ENCODE measurements at regions not wholly inside any gene's neighbourhood (a gene's known extent, or its start where the extent isn't known, plus 50 kb on each side); places are given as distances from the start of the nearest gene placed in this dataset.

DNA sequence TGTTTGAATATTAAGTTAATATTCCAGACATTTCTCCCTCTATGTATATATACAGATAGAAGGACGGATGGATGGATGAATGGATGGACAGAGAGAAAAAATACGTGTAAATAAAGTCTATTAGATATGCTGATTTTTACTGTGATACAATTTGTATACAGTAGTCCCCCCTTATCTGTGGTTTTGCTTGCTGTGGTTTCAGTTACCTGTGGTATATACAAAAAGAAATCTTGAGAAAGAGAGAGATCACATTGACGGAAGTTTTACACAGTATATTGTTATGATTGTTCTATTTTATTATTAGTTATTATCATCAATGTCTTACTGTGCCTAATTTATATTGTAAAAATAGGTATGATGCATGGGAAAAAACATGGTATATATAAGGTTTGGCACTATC lies 290.2 kb downstream of the UTRN start:
- no peak for DNase-seq (ENCODE audit: insufficient read length, low spot score, missing footprints)
- Histone ChIP-seq H2AFZ (ENCODE audit: low read length) (no peak overlapping the region), H3K4me1 (ENCODE audit: insufficient read depth, low read length) (peaks cover 3% of the 10 kb centered on the region), H3K79me2 (ENCODE audit: insufficient read depth, low read length) (no peaks in the 10 kb centered on the region), H3K4me3 (ENCODE audit: insufficient read depth, low read length) (no peak overlapping the region), H3K27me3 (ENCODE audit: insufficient read depth, low read length) (no peaks in the 10 kb centered on the region), H3K27ac (ENCODE audit: low read depth, low read length) (no peak overlapping the region), H3K9me3 (ENCODE audit: low read depth, low read length) (no peaks in the 10 kb centered on the region), H3K4me2 (ENCODE audit: insufficient read depth, low read length) (no peak overlapping the region), H4K20me1 (ENCODE audit: insufficient read depth, low read length) (no peaks in the 10 kb centered on the region), H3K36me3 (ENCODE audit: insufficient read depth, low read length) (peaks cover 11% of the 10 kb centered on the region)
- TF ChIP-seq, protein P1, sequence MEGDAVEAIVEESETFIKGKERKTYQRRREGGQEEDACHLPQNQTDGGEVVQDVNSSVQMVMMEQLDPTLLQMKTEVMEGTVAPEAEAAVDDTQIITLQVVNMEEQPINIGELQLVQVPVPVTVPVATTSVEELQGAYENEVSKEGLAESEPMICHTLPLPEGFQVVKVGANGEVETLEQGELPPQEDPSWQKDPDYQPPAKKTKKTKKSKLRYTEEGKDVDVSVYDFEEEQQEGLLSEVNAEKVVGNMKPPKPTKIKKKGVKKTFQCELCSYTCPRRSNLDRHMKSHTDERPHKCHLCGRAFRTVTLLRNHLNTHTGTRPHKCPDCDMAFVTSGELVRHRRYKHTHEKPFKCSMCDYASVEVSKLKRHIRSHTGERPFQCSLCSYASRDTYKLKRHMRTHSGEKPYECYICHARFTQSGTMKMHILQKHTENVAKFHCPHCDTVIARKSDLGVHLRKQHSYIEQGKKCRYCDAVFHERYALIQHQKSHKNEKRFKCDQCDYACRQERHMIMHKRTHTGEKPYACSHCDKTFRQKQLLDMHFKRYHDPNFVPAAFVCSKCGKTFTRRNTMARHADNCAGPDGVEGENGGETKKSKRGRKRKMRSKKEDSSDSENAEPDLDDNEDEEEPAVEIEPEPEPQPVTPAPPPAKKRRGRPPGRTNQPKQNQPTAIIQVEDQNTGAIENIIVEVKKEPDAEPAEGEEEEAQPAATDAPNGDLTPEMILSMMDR (IDR thresholded peaks at IDR 0.05; ENCODE audit: extremely low read depth, low read depth, low read length): no peak

- H3K27ac ChIP-seq (ENCODE audit: low read depth, low read length): no peak overlapping the region
- DNase-seq (ENCODE audit: insufficient read length, low spot score, missing footprints): no peak
- peaks cover 11% of the 10 kb centered on the region for H3K36me3 ChIP-seq (ENCODE audit: insufficient read depth, low read length)
- no peak overlapping the region for H3K4me2 ChIP-seq (ENCODE audit: insufficient read depth, low read length)
- no peaks in the 10 kb centered on the region for H3K79me2 ChIP-seq (ENCODE audit: insufficient read depth, low read length)
- TF ChIP-seq, protein P1 (IDR thresholded peaks at IDR 0.05; ENCODE audit: extremely low read depth, low read depth, low read length): no peak
- peaks cover 4% of the 10 kb centered on the region for H3K4me1 ChIP-seq (ENCODE audit: insufficient read depth, low read length)
- no peaks in the 10 kb centered on the region for H4K20me1 ChIP-seq (ENCODE audit: insufficient read depth, low read length)
- H3K27me3 ChIP-seq (ENCODE audit: insufficient read depth, low read length): no peaks in the 10 kb centered on the region
- H3K4me3 ChIP-seq (ENCODE audit: insufficient read depth, low read length): no peak overlapping the region
- no peaks in the 10 kb centered on the region for H3K9me3 ChIP-seq (ENCODE audit: low read depth, low read length)
- no peak overlapping the region for H2AFZ ChIP-seq (ENCODE audit: low read length)
Observed at GRCh38 chr6:144576871-144577270, 291.7 kb downstream of the UTRN start.

GRCh38 chr6:144578385-144579350 lies 293.5 kb downstream of the UTRN start:
- H3K4me1 ChIP-seq (ENCODE audit: insufficient read depth, low read length): peaks cover 14% of the 10 kb centered on the region
- no peak for DNase-seq (ENCODE audit: insufficient read length, low spot score, missing footprints)
- H4K20me1 ChIP-seq (ENCODE audit: insufficient read depth, low read length): no peaks in the 10 kb centered on the region
- no peaks in the 10 kb centered on the region for H3K27me3 ChIP-seq (ENCODE audit: insufficient read depth, low read length)
- no peak overlapping the region for H2AFZ ChIP-seq (ENCODE audit: low read length)
- peaks cover 11% of the 10 kb centered on the region for H3K36me3 ChIP-seq (ENCODE audit: insufficient read depth, low read length)
- no peaks in the 10 kb centered on the region for H3K9me3 ChIP-seq (ENCODE audit: low read depth, low read length)
- no peak overlapping the region for H3K4me2 ChIP-seq (ENCODE audit: insufficient read depth, low read length)
- no peak overlapping the region for H3K27ac ChIP-seq (ENCODE audit: low read depth, low read length)
- TF ChIP-seq, protein P1 (IDR thresholded peaks at IDR 0.05; ENCODE audit: extremely low read depth, low read depth, low read length): no peak
- H3K4me3 ChIP-seq (ENCODE audit: insufficient read depth, low read length): no peak overlapping the region
- H3K79me2 ChIP-seq (ENCODE audit: insufficient read depth, low read length): no peaks in the 10 kb centered on the region

DNA sequence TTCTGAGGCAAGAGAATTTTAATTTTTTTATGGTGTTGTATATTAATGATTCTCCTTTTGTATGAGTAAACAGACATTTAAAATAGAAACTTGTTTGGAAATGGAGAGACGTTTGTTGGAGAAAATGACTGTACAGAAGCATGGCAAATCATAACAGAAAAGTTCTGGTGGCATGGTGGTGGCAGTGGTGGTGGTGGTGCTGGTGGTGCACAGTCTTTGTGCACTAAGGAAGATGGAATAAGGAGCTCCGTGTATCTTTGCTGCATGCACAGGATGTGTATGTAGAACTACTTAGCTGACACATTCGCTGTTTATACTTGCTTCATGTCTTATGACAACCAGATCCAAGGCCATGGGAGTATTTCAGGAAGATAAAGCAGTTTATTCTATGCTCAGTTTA lies 294.9 kb downstream of the UTRN start:
- no peak overlapping the region for H3K4me3 ChIP-seq (ENCODE audit: insufficient read depth, low read length)
- TF ChIP-seq, protein P1 (IDR thresholded peaks at IDR 0.05; ENCODE audit: extremely low read depth, low read depth, low read length): no peak
- H3K4me1 ChIP-seq (ENCODE audit: insufficient read depth, low read length): peaks cover 14% of the 10 kb centered on the region
- H3K4me2 ChIP-seq (ENCODE audit: insufficient read depth, low read length): no peak overlapping the region
- H3K79me2 ChIP-seq (ENCODE audit: insufficient read depth, low read length): no peaks in the 10 kb centered on the region
- H3K9me3 ChIP-seq (ENCODE audit: low read depth, low read length): no peaks in the 10 kb centered on the region
- H2AFZ ChIP-seq (ENCODE audit: low read length): no peak overlapping the region
- DNase-seq (ENCODE audit: insufficient read length, low spot score, missing footprints): no peak
- no peaks in the 10 kb centered on the region for H4K20me1 ChIP-seq (ENCODE audit: insufficient read depth, low read length)
- H3K27me3 ChIP-seq (ENCODE audit: insufficient read depth, low read length): no peaks in the 10 kb centered on the region
- no peak overlapping the region for H3K27ac ChIP-seq (ENCODE audit: low read depth, low read length)
- peaks cover 11% of the 10 kb centered on the region for H3K36me3 ChIP-seq (ENCODE audit: insufficient read depth, low read length)

Data from osteoblast (primary cell).